ENCODE measurements at regions not wholly inside any gene's neighbourhood (a gene's known extent, or its start where the extent isn't known, plus 50 kb on each side); places are given as distances from the start of the nearest gene placed in this dataset.
"Not testable (repeated sequence)": the region's sequence is repeated elsewhere in the genome, so short reads cannot be mapped to it uniquely, and the experiment has no call there.

GRCh38 chr9:102483651-102484050, 511.5 kb upstream of the CYLC2 start:
- no peak for TF ChIP-seq POU2F2 (IDR thresholded peaks at IDR 0.05; ENCODE audit: low read depth, low read length)
- TF ChIP-seq POLR2A (IDR thresholded peaks at IDR 0.05; ENCODE audit: low read depth, low read length): no peak
- TF ChIP-seq SPI1 (IDR thresholded peaks at IDR 0.05; ENCODE audit: low read depth, low read length): no peak
- DNase-seq (ENCODE audit: insufficient read length, low spot score) (no peak), FAIRE-seq (no peak)

DNA sequence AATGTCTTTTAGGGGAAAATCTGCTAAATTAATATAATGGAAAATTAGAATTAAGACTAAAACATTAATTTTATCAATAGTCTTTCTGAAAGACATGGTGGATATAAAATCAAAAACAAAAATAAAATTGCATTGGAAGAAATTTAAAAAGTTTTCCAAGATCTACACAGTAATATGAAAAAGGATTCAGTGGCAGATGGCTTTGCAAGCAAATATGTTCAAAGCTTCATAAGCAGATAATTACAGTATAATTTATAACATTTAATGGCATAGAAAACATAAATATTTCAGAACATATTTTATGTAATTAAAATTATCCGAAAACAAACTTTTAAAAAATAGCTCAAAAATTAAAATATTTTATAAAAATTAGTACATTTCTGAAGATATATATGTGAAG, 512.4 kb upstream of the CYLC2 start:
- DNase-seq (ENCODE audit: insufficient read length, low spot score): no peak
- TF ChIP-seq TAF1 (IDR thresholded peaks at IDR 0.05; ENCODE audit: low read depth, low read length): no peak
- TF ChIP-seq POU2F2 (IDR thresholded peaks at IDR 0.05; ENCODE audit: low read depth, low read length): no peak
- TF ChIP-seq POLR2A (IDR thresholded peaks at IDR 0.05; ENCODE audit: low read depth, low read length): no peak
- no peak for TF ChIP-seq POLR2AphosphoS5 (IDR thresholded peaks at IDR 0.05; ENCODE audit: low read depth, low read length)
- no peak for TF ChIP-seq SPI1 (IDR thresholded peaks at IDR 0.05; ENCODE audit: low read depth, low read length)
- no peak for TF ChIP-seq PAX5 (IDR thresholded peaks at IDR 0.05; ENCODE audit: insufficient read depth, low read length, severe bottlenecking)
- no peak for FAIRE-seq

DNA sequence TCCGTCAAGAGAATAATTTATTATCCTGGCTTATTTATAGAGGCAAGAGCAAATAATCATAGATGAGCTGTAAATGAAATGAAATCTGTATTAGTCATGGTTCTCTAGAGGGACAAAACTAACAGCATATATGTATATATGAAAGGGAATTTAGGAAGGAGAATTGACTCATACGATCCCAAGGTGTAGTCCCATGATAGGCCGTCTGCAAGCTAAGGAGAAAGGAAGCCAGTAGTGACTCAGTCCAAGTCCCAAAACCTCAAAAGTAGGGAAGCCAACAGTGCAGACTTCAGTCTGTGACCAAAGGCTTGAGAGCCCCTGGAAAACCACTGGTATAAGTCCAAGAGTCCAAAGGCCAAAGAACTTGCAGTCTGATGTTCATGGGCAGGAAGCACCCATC, 515.9 kb upstream of the CYLC2 start:
- FAIRE-seq (no peak), DNase-seq (ENCODE audit: insufficient read length, low spot score) (no peak)
- TF ChIP-seq PAX5 (IDR thresholded peaks at IDR 0.05; ENCODE audit: insufficient read depth, low read length, severe bottlenecking): no peak
- TF ChIP-seq POLR2A (IDR thresholded peaks at IDR 0.05; ENCODE audit: low read depth, low read length): no peak
- no peak for TF ChIP-seq TAF1 (IDR thresholded peaks at IDR 0.05; ENCODE audit: low read depth, low read length)
- no peak for TF ChIP-seq POLR2AphosphoS5 (IDR thresholded peaks at IDR 0.05; ENCODE audit: low read depth, low read length)
- TF ChIP-seq POU2F2 (IDR thresholded peaks at IDR 0.05; ENCODE audit: low read depth, low read length): no peak
- TF ChIP-seq SPI1 (IDR thresholded peaks at IDR 0.05; ENCODE audit: low read depth, low read length): no peak

DNA sequence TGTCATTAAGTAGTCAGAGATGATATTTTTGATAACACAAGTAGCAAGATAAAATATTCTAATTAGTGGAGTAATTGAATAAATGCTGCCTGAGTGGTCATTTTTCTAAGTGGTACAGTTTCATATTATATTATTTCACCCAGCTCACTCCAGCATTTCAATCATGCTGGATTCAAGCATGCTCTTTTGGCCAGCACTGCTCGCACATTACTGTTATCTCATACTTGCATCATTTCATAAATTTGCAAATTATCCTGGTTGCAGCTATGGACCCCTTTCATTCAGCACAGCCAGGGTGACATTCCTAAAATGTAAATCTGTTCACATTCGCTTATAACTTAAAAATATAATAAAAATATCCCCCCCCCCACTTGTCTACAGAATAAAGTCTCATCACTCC, 520.8 kb upstream of the CYLC2 start:
- no peak for FAIRE-seq
- TF ChIP-seq POU2F2 (IDR thresholded peaks at IDR 0.05; ENCODE audit: low read depth, low read length) (no peak), POLR2A (IDR thresholded peaks at IDR 0.05; ENCODE audit: low read depth, low read length) (no peak), TAF1 (IDR thresholded peaks at IDR 0.05; ENCODE audit: low read depth, low read length) (no peak), PAX5 (IDR thresholded peaks at IDR 0.05; ENCODE audit: insufficient read depth, low read length, severe bottlenecking) (no peak), POLR2AphosphoS5 (IDR thresholded peaks at IDR 0.05; ENCODE audit: low read depth, low read length) (no peak), SPI1 (IDR thresholded peaks at IDR 0.05; ENCODE audit: low read depth, low read length) (no peak)
- DNase-seq (ENCODE audit: insufficient read length, low spot score): no peak

GRCh38 chr9:102469430-102469829, 525.7 kb upstream of the CYLC2 start:
- not testable (repeated sequence) for DNase-seq (ENCODE audit: insufficient read length, low spot score); FAIRE-seq

DNA sequence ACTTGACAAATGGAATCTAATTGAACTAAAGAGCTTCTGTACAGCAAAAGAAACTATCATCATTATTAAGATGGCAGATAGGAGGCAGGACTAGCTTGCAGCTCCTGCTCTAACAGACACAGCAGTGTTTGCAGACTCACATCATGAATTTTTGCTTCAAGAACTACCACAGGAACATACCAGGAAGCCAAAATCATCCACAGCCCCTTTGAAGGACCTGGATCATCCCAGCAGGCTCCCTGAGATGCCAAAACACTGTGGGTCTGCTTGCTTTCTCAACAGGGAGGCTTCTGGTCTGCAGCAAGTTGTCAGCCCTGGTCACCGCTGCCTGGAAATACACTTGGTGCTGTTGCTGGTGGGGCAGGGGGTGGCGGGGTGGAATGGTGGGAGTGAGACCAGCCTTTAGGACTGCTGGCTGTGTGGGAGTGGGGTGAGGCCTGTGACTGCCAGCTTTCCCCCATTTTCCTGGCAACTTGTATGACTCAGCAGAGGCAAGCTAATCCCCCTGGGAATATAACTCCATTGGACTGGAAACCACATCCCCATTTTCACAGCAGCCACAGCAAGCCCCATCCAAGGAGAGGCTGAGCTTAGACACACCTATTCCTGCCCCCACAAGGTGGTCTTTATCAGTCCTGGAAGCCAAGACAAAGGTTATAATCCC, 533.8 kb upstream of the CYLC2 start:
- TF ChIP-seq PAX5 (IDR thresholded peaks at IDR 0.05; ENCODE audit: insufficient read depth, low read length, severe bottlenecking) (no peak), SPI1 (IDR thresholded peaks at IDR 0.05; ENCODE audit: low read depth, low read length) (no peak), POLR2AphosphoS5 (IDR thresholded peaks at IDR 0.05; ENCODE audit: low read depth, low read length) (no peak), TAF1 (IDR thresholded peaks at IDR 0.05; ENCODE audit: low read depth, low read length) (no peak), POU2F2 (IDR thresholded peaks at IDR 0.05; ENCODE audit: low read depth, low read length) (no peak), POLR2A (IDR thresholded peaks at IDR 0.05; ENCODE audit: low read depth, low read length) (no peak)
- DNase-seq (ENCODE audit: insufficient read length, low spot score): no peak
- no peak for FAIRE-seq

DNA sequence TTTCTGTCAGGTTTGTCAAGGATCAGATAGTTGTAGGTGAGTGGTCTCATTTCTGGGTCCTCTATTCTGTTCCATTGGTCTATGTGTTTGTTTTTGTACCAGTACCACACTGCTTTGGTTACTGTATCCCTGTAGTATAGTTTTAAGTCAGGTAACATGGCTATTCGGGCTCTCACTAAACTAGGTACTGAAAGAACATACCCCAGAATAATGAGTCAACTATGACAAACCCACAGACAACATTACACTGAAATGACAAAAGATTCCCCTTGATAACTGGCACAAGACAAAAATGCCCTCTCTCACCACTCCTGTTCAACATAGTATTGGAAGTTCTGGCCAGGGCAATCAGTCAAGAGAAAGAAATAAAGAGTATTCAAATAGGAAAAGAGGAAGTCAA, 535.3 kb upstream of the CYLC2 start:
- DNase-seq (ENCODE audit: insufficient read length, low spot score) (no peak), FAIRE-seq (no peak)
- TF ChIP-seq PAX5 (IDR thresholded peaks at IDR 0.05; ENCODE audit: insufficient read depth, low read length, severe bottlenecking) (no peak), POLR2A (IDR thresholded peaks at IDR 0.05; ENCODE audit: low read depth, low read length) (no peak), TAF1 (IDR thresholded peaks at IDR 0.05; ENCODE audit: low read depth, low read length) (no peak), SPI1 (IDR thresholded peaks at IDR 0.05; ENCODE audit: low read depth, low read length) (no peak)

GRCh38 chr9:102456562-102456961, 538.6 kb upstream of the CYLC2 start:
- TF ChIP-seq POLR2A (IDR thresholded peaks at IDR 0.05; ENCODE audit: low read depth, low read length) (no peak), SPI1 (IDR thresholded peaks at IDR 0.05; ENCODE audit: low read depth, low read length) (no peak), POU2F2 (IDR thresholded peaks at IDR 0.05; ENCODE audit: low read depth, low read length) (no peak), PAX5 (IDR thresholded peaks at IDR 0.05; ENCODE audit: insufficient read depth, low read length, severe bottlenecking) (no peak), TAF1 (IDR thresholded peaks at IDR 0.05; ENCODE audit: low read depth, low read length) (no peak), POLR2AphosphoS5 (IDR thresholded peaks at IDR 0.05; ENCODE audit: low read depth, low read length) (no peak)
- FAIRE-seq (no peak), DNase-seq (ENCODE audit: insufficient read length, low spot score) (no peak)

GRCh38 chr9:102445906-102446305, 549.2 kb upstream of the CYLC2 start:
- DNase-seq (ENCODE audit: insufficient read length, low spot score): no peak
- no peak for TF ChIP-seq POLR2A (IDR thresholded peaks at IDR 0.05; ENCODE audit: low read depth, low read length)
- no peak for TF ChIP-seq POLR2AphosphoS5 (IDR thresholded peaks at IDR 0.05; ENCODE audit: low read depth, low read length)
- no peak for TF ChIP-seq TAF1 (IDR thresholded peaks at IDR 0.05; ENCODE audit: low read depth, low read length)
- no peak for TF ChIP-seq POU2F2 (IDR thresholded peaks at IDR 0.05; ENCODE audit: low read depth, low read length)
- TF ChIP-seq SPI1 (IDR thresholded peaks at IDR 0.05; ENCODE audit: low read depth, low read length): no peak
- no peak for TF ChIP-seq PAX5 (IDR thresholded peaks at IDR 0.05; ENCODE audit: insufficient read depth, low read length, severe bottlenecking)
- FAIRE-seq: no peak

GRCh38 chr9:102445181-102445747, 549.9 kb upstream of the CYLC2 start:
- FAIRE-seq: no peak
- no peak for DNase-seq (ENCODE audit: insufficient read length, low spot score)
- no peak for TF ChIP-seq POLR2AphosphoS5 (IDR thresholded peaks at IDR 0.05; ENCODE audit: low read depth, low read length)
- TF ChIP-seq POU2F2 (IDR thresholded peaks at IDR 0.05; ENCODE audit: low read depth, low read length): no peak
- no peak for TF ChIP-seq TAF1 (IDR thresholded peaks at IDR 0.05; ENCODE audit: low read depth, low read length)
- no peak for TF ChIP-seq PAX5 (IDR thresholded peaks at IDR 0.05; ENCODE audit: insufficient read depth, low read length, severe bottlenecking)
- TF ChIP-seq SPI1 (IDR thresholded peaks at IDR 0.05; ENCODE audit: low read depth, low read length): no peak
- no peak for TF ChIP-seq POLR2A (IDR thresholded peaks at IDR 0.05; ENCODE audit: low read depth, low read length)

Measured in GM12891 (cell line).